Loucy (cell line): ENCODE measurements at regions not wholly inside any gene's neighbourhood (a gene's known extent, or its start where the extent isn't known, plus 50 kb on each side); places are given as distances from the start of the nearest gene placed in this dataset.

ENCODE experiments used
- H2AFZ ChIP-seq: fragments of 200-600 bp; sonication (generic); 2 replicates; pipeline ENCODE4 v1.6.0; 2016; ENCODE audit warnings: antibody characterized with exemption, mild to moderate bottlenecking, low read length, moderate library complexity
- H3F3A ChIP-seq: fragments of 200-600 bp; 2 replicates; pipeline ENCODE4 v1.6.0; 2016; ENCODE audit warnings: antibody characterized with exemption, low read depth, mild to moderate bottlenecking
- H3K27me3 ChIP-seq: fragments of 200-600 bp; sonication (generic); 2 replicates; pipeline ENCODE4 v1.6.1; 2014; ENCODE audit warnings: low read length, mild to moderate bottlenecking; ENCODE audit not compliant: insufficient read depth, poor library complexity, severe bottlenecking
- H3K36me3 ChIP-seq: fragments of 200-600 bp; sonication (generic); 2 replicates; pipeline ENCODE4 v1.6.1; 2016; ENCODE audit warnings: low read length; ENCODE audit not compliant: insufficient read depth
- H3K4me1 ChIP-seq: fragments of 200-600 bp; sonication (generic); 2 replicates; pipeline ENCODE4 v1.5.1; 2014; ENCODE audit warnings: low read length, mild to moderate bottlenecking; ENCODE audit not compliant: insufficient read depth, poor library complexity, severe bottlenecking
- H3K4me2 ChIP-seq: fragments of 200-600 bp; sonication (generic); 2 replicates; pipeline ENCODE4 v1.6.0; 2014; ENCODE audit warnings: antibody characterized with exemption, low read length, low read depth, mild to moderate bottlenecking; ENCODE audit not compliant: poor library complexity, severe bottlenecking
- H3K4me3 ChIP-seq: fragments of 200-600 bp; sonication (generic); 2 replicates; pipeline ENCODE4 v1.5.1; 2014; ENCODE audit warnings: low read length, mild to moderate bottlenecking, mixed read lengths; ENCODE audit not compliant: poor library complexity, severe bottlenecking
- H3K79me2 ChIP-seq: fragments of 200-600 bp; sonication (generic); 2 replicates; pipeline ENCODE4 v1.6.1; 2014; ENCODE audit warnings: low read length; ENCODE audit not compliant: insufficient read depth
- H3K9ac ChIP-seq: fragments of 200-600 bp; sonication (generic); 2 replicates; pipeline ENCODE4 v1.6.0; 2014; ENCODE audit warnings: mild to moderate bottlenecking, low read depth, low read length, moderate library complexity; ENCODE audit not compliant: poor library complexity, severe bottlenecking
- H3K9me2 ChIP-seq: fragments of 200-600 bp; sonication (generic); replicated peaks from 2 replicates; pipeline ENCODE4 v1.6.1; 2016; ENCODE audit warnings: low read depth, low read length, mixed read lengths
- H3K9me3 ChIP-seq: fragments of 200-600 bp; sonication (generic); 2 replicates; pipeline ENCODE4 v1.6.1; 2014; ENCODE audit warnings: mild to moderate bottlenecking, antibody characterized with exemption, low read length, low read depth; ENCODE audit not compliant: insufficient read depth
- H4K20me1 ChIP-seq: fragments of 200-600 bp; sonication (generic); 2 replicates; pipeline ENCODE4 v1.6.0; 2014; ENCODE audit warnings: antibody characterized with exemption, low read length, mild to moderate bottlenecking; ENCODE audit not compliant: insufficient read depth, poor library complexity, severe bottlenecking
- EZH2phosphoT487 ChIP-seq: fragments of 200-600 bp; IDR thresholded peaks from 2 replicates; pipeline ENCODE4 v1.6.1; 2018; ENCODE audit warnings: antibody characterized with exemption, mild to moderate bottlenecking, moderate library complexity, borderline replicate concordance
- TF ChIP-seq, protein P1 (sequence below): fragments of 200-600 bp; sonication (generic); conservative IDR thresholded peaks from 2 replicates; pipeline ENCODE4 v1.5.1; 2014; ENCODE audit warnings: mild to moderate bottlenecking, antibody characterized with exemption, low read length

DNA sequence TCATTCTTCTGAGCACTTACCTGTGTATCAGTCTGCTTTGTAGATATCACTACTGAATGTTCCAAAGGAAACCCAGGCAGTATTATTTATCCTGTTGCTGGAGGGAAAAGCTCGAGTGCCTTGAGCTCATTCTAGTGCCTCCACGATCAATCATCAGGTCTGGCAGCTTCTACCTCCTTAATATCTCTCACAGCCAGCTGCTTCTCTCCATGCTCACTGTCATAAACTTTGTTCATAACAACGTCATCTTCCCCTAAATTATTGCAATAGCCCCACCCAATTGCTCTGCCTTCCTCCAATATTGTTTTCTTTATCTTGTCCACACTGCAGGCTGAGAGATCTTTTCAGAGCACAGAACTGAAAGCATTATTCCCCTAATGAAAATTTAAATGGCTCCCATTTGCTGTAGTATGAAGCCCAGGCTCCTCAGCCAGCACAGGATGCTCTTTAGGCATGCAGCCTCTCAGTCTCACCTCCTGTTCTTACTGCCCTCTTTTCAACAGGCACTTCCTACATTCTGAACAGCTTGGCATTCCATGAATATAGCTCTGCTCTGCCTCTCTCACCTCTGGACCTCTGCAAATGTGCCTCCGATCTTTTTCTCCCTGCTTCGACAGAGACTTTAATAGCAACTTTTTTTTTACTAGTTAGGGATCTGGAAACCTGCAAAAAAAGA lies 504.2 kb upstream of the IGFBP7 start:
- no peaks in the 10 kb centered on the region for H3K36me3 ChIP-seq
- no peak overlapping the region for H2AFZ ChIP-seq
- H4K20me1 ChIP-seq, result no peaks in the 10 kb centered on the region
- no peaks in the 10 kb centered on the region for H3F3A ChIP-seq
- H3K9me3 ChIP-seq, result no peaks in the 10 kb centered on the region
- no peaks in the 10 kb centered on the region for H3K79me2 ChIP-seq
- H3K9me2 ChIP-seq, result no peaks in the 10 kb centered on the region
- H3K4me1 ChIP-seq, result no peaks in the 10 kb centered on the region
- H3K27me3 ChIP-seq, result no peaks in the 10 kb centered on the region
- TF ChIP-seq, protein P1, sequence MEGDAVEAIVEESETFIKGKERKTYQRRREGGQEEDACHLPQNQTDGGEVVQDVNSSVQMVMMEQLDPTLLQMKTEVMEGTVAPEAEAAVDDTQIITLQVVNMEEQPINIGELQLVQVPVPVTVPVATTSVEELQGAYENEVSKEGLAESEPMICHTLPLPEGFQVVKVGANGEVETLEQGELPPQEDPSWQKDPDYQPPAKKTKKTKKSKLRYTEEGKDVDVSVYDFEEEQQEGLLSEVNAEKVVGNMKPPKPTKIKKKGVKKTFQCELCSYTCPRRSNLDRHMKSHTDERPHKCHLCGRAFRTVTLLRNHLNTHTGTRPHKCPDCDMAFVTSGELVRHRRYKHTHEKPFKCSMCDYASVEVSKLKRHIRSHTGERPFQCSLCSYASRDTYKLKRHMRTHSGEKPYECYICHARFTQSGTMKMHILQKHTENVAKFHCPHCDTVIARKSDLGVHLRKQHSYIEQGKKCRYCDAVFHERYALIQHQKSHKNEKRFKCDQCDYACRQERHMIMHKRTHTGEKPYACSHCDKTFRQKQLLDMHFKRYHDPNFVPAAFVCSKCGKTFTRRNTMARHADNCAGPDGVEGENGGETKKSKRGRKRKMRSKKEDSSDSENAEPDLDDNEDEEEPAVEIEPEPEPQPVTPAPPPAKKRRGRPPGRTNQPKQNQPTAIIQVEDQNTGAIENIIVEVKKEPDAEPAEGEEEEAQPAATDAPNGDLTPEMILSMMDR, result no peak
- no peak for TF ChIP-seq EZH2phosphoT487
- H3K9ac ChIP-seq, result no peak overlapping the region
- H3K4me2 ChIP-seq, result no peak overlapping the region
- no peak overlapping the region for H3K4me3 ChIP-seq

DNA sequence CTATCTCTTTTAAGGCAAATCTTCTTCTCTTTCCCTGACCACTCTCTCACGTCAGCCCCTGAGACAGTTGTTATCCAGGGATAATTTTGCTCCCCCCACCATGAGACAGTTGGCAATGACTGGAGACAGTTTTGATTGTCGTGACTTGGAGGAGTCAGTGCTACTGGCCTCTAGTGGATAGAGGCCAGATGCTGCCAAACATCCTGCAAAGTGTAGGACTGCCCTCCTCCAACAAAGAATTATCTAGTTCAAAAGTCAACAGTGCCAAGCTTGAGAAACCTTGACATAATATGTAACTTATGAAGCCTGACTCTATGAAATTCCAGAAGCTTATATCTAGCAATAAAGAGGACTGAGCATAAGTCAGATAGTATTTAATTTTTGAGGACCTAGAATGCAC lies 502.1 kb upstream of the IGFBP7 start:
- Histone ChIP-seq H3K9me3 (no peaks in the 10 kb centered on the region), H3K4me3 (no peak overlapping the region), H2AFZ (no peak overlapping the region), H3K4me2 (no peak overlapping the region), H4K20me1 (no peaks in the 10 kb centered on the region), H3F3A (no peaks in the 10 kb centered on the region), H3K9me2 (no peaks in the 10 kb centered on the region), H3K27me3 (no peaks in the 10 kb centered on the region), H3K9ac (no peak overlapping the region), H3K4me1 (no peaks in the 10 kb centered on the region), H3K79me2 (no peaks in the 10 kb centered on the region), H3K36me3 (no peaks in the 10 kb centered on the region)
- TF ChIP-seq EZH2phosphoT487, result no peak
- TF ChIP-seq, protein P1, result no peak

DNA sequence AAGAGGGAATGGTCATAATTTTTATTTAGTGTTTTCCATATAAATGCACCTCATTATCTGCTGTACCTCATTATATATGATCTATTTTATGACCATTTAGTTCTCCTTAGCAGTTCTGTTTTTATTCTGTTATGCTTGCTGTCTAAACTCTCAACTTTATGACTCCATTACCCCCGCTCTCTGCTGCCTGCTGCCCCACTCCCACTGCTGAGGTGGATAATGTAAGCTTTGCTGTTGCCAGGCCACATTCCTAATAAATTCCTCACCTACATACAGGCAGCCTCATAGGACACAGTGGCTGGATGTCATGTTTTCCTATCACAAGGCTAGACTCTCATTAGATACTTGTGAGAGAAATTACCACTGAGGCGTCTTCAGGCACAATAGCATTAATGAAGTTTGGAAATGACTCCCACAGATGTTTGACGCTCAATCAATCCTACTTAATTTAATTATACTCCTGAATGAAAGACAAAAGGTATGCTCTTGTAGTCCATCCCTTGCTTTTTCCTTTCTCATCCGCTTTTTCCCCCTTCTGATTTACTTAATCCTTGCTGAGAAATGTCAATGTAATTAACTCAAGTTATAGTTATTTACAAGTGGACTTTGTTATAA lies 497.5 kb upstream of the IGFBP7 start:
- Histone ChIP-seq H3K36me3 (no peaks in the 10 kb centered on the region), H3K79me2 (no peaks in the 10 kb centered on the region), H3K9me3 (no peaks in the 10 kb centered on the region), H3K4me2 (no peak overlapping the region), H3K9me2 (no peaks in the 10 kb centered on the region), H3K9ac (no peak overlapping the region), H3F3A (no peaks in the 10 kb centered on the region), H3K4me3 (no peak overlapping the region), H3K27me3 (no peaks in the 10 kb centered on the region), H2AFZ (no peak overlapping the region), H4K20me1 (no peaks in the 10 kb centered on the region), H3K4me1 (no peaks in the 10 kb centered on the region)
- TF ChIP-seq EZH2phosphoT487, result no peak
- TF ChIP-seq, protein P1, result no peak
